ENCODE measurements at regions not wholly inside any gene's neighbourhood (a gene's known extent, or its start where the extent isn't known, plus 50 kb on each side); places are given as distances from the start of the nearest gene placed in this dataset.
"Not testable (repeated sequence)": the region's sequence is repeated elsewhere in the genome, so short reads cannot be mapped to it uniquely, and the experiment has no call there.

DNA sequence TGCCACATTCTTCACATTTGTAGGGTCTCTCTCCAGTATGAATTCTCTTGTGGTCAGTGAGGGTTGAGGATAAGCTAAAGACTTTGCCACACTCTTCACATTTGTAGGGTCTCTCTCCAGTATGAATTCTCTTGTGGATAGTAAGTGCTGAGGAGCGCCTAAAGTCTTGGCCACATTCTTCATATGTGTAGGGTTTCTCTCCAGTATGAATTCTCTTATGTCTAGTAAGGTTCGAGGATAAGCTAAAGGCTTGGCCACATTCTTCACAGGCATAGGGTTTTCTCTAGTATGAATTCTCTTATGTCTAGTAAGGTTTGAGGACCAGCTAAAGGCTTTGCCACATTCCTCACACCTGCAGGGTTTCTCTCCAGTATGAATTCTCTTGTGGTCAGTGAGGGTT, 706.9 kb upstream of the ZNF722 start:
- H3K9me3 ChIP-seq (ENCODE audit: insufficient read depth, low read depth, low read length); H3K9ac ChIP-seq (ENCODE audit: low read depth, low read length); H3K4me1 ChIP-seq (ENCODE audit: insufficient read depth, low read length); H3K27me3 ChIP-seq (ENCODE audit: insufficient read depth, low read length); H3K4me3 ChIP-seq (ENCODE audit: low read length); H3K36me3 ChIP-seq (ENCODE audit: insufficient read depth, low read depth, low read length); H3K27ac ChIP-seq (ENCODE audit: low read length): not testable (repeated sequence)

DNA sequence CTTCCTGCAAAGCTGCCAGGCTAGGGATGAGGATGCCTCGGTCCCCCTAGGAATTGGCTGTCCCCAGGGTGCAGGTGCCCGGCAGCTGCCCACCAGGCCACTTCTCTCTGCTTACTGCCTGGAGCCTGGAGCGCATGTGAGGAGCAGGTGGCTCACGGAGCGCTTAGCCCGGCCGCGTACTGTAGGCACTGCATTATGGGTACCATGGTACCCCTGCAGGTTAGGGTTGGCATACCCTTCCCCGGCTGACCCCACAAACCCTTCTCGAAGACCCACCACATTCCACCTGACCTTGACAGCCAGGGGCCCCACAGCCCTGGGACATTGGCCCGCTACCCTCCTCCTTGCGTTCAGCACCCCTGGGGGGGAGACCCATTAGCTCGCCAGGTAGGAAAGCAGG, 681.1 kb upstream of the ZNF722 start:
- H3K4me3 ChIP-seq (ENCODE audit: low read length); H3K27me3 ChIP-seq (ENCODE audit: insufficient read depth, low read length); H3K4me1 ChIP-seq (ENCODE audit: insufficient read depth, low read length); H3K27ac ChIP-seq (ENCODE audit: low read length); H3K9ac ChIP-seq (ENCODE audit: low read depth, low read length); H3K9me3 ChIP-seq (ENCODE audit: insufficient read depth, low read depth, low read length); H3K36me3 ChIP-seq (ENCODE audit: insufficient read depth, low read depth, low read length): not testable (repeated sequence)

DNA sequence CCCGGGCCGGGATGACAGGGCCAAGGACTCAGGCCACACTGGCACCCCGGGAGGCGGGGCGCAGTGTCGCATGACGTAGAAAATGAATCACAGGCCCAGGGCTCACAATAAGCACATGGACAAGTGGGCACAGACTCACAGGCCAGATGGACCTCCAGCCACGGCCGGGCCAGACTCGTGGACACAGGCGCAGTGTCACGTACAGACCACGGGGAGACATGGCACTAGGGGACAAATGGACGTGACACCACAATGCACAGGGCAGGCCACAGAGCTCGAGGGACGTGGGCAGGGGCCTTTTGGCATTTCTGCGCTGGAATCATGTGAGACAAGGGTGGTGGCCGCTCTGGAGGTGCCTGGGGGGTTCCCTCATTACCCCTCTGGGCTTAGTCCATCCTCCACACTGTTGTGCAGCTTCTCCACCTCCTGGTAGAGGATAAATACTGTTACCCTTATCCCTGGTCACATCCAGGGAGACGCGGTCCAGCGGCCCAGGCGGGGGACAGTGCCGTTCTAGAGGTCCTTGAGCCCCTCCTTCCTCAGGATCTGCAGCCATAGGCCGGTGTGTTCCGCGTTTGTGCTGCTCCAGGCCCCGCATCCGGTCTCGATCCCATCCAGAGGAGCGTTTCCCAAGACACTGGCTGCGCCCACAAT, 649.8 kb upstream of the ZNF722 start:
- not testable (repeated sequence) for H3K4me3 ChIP-seq (ENCODE audit: low read length); H3K27me3 ChIP-seq (ENCODE audit: insufficient read depth, low read length); H3K9me3 ChIP-seq (ENCODE audit: insufficient read depth, low read depth, low read length); H3K36me3 ChIP-seq (ENCODE audit: insufficient read depth, low read depth, low read length); H3K9ac ChIP-seq (ENCODE audit: low read depth, low read length); H3K27ac ChIP-seq (ENCODE audit: low read length); H3K4me1 ChIP-seq (ENCODE audit: insufficient read depth, low read length)

DNA sequence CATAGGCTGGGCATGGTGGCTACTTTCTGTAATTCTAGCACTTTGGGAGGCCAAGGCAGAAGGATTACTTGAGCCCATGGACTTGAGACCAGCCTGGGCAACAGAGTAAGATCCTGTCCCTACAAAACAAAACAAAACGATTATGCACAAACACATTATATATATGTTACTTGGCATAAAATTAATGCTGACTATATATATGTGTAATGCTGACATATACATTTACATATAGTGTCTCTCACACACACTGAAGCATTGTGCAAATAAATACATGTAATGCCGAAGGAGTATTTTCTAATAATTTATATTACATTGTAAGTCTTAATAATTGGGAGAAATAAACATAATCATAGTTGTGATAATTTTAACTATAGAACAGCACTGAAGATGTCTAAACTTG, 621.8 kb upstream of the ZNF722 start:
- H3K4me3 ChIP-seq (ENCODE audit: low read length): no peak overlapping the region
- no peaks in the 10 kb centered on the region for H3K27me3 ChIP-seq (ENCODE audit: insufficient read depth, low read length)
- no peaks in the 10 kb centered on the region for H3K4me1 ChIP-seq (ENCODE audit: insufficient read depth, low read length)
- no peaks in the 10 kb centered on the region for H3K36me3 ChIP-seq (ENCODE audit: insufficient read depth, low read depth, low read length)
- H3K9me3 ChIP-seq (ENCODE audit: insufficient read depth, low read depth, low read length): peaks cover 55% of the 10 kb centered on the region
- H3K27ac ChIP-seq (ENCODE audit: low read length): no peak overlapping the region
- no peak overlapping the region for H3K9ac ChIP-seq (ENCODE audit: low read depth, low read length)

DNA sequence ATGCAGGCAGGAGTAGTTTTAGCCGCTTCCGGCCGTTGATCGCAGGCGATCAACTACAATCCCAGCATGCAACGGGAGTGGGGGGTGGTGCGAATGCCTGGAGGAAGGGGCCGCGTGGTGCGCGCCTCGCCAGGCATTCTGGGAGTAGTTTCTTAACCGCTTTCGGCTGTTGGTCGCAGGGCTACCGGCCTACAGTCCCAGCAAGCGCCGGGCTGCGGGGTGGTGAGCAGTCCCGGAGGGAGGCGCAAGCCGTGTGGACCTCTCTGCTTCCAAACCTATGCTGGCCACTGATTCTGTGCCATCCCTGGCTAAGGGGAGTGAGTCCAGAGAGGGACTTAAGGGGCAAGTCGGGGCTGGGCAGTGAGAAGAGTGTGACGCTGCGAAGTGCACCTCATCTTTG, 604.5 kb upstream of the ZNF722 start:
- not testable (repeated sequence) for H3K27me3 ChIP-seq (ENCODE audit: insufficient read depth, low read length); H3K4me1 ChIP-seq (ENCODE audit: insufficient read depth, low read length); H3K4me3 ChIP-seq (ENCODE audit: low read length); H3K9ac ChIP-seq (ENCODE audit: low read depth, low read length); H3K9me3 ChIP-seq (ENCODE audit: insufficient read depth, low read depth, low read length); H3K27ac ChIP-seq (ENCODE audit: low read length); H3K36me3 ChIP-seq (ENCODE audit: insufficient read depth, low read depth, low read length)

DNA sequence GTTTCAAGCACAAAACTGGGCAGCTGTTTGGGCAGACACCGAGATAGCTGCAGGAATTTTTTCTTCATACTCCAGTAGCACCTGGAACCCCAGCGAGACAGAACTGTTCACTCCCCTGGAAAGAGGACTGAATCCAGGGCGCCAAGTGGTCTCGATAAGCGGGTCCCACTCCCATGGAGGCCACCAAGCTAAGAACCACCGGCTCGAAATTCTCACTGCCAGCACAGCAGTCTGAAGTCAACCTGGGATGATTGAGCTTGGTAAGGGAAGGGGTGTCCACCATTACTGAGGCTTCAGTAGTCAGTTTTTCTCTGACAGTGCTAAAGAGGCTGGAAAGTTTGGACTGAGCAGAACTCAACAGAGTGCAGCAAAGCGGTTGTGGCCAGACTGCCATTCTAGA, 590.8 kb upstream of the ZNF722 start:
- not testable (repeated sequence) for H3K4me3 ChIP-seq (ENCODE audit: low read length); H3K4me1 ChIP-seq (ENCODE audit: insufficient read depth, low read length); H3K9me3 ChIP-seq (ENCODE audit: insufficient read depth, low read depth, low read length); H3K27me3 ChIP-seq (ENCODE audit: insufficient read depth, low read length); H3K27ac ChIP-seq (ENCODE audit: low read length); H3K36me3 ChIP-seq (ENCODE audit: insufficient read depth, low read depth, low read length); H3K9ac ChIP-seq (ENCODE audit: low read depth, low read length)
